HG03521 (cell line): ENCODE measurements at regions not wholly inside any gene's neighbourhood (a gene's known extent, or its start where the extent isn't known, plus 50 kb on each side); places are given as distances from the start of the nearest gene placed in this dataset.
"Not testable (repeated sequence)": the region's sequence is repeated elsewhere in the genome, so short reads cannot be mapped to it uniquely, and the experiment has no call there.

Source experiments
- ATAC-seq: cut with Tn5 transposase; IDR thresholded peaks from one replicate; pipeline ENCODE4 v1.9.1; 2021; ENCODE audit warnings: mild to moderate bottlenecking, moderate library complexity; ENCODE audit not compliant: unreplicated experiment

GRCh38 chr2:128591022-128591860 is 272.6 kb upstream of the HS6ST1 start:
- ATAC-seq: no peak

- no peak for ATAC-seq
Observed at GRCh38 chr2:128591861-128592822, 273.5 kb upstream of the HS6ST1 start.

DNA sequence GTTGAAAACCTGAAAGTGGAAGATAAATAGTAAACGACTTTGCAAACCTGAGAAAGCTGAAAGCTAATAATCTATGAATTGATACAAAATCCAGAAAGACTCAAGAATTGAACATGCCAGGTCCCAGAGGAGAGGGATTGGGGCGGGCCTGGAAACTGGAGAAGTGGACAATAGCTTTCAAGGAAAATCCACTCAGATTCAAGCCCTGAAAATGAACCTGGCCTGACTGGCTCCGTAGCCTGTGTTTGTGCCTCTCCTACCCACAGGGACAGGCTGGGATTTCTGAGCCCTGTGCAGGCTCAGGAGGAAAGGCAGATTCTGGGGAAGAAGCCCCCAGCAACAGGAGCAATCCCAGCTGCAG is 274.8 kb upstream of the HS6ST1 start:
- no peak for ATAC-seq

DNA sequence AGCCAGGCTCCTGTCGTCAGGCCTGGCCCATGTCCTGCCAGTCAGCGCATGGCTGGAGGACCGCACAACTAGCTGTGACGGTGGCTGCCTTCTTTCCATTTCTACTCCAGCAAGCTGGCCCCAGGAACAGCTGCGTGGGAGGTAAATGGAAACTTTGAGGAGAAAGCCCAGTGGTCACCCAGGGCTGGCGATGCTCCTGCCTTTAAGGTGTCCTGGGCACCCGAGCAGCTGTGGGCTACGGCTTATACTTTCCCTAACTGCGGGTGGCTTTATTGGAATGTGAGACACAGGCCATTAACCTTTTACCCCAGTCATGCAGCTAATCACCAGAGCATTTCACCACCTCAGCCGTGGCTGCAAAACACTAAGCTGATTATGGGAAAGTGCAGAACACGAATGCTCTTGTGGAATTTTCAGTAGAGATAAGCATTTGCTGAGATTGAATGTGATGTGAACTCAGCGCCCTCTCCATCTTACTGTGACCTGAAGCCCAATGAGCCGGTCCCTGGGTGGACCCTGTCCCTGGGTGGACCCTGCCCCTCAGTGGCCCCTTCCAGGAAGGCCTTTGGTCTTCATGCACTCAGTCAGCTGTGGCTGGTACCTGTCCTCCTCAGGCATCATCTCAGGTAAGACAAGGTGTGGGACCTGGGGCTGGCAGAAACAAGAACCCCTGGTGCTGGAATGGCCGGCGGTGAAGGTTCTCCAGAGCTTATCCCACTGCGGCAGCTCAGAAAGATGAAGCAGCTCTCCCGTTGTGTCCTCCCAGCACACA is 275.4 kb upstream of the HS6ST1 start:
- no peak for ATAC-seq

DNA sequence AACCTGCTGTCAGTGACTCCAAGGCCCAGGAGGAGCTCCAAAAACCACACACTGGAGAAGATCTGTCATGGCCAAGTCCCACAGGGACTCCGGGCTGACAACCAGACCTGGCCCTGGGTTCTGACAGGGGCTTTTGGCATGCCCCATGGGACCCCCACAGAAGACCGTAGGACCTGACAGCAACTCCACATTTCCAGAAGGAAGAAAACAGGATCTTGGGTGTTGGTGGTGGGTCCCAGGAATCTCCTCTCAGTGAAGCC is 275.9 kb upstream of the HS6ST1 start:
- no peak for ATAC-seq

DNA sequence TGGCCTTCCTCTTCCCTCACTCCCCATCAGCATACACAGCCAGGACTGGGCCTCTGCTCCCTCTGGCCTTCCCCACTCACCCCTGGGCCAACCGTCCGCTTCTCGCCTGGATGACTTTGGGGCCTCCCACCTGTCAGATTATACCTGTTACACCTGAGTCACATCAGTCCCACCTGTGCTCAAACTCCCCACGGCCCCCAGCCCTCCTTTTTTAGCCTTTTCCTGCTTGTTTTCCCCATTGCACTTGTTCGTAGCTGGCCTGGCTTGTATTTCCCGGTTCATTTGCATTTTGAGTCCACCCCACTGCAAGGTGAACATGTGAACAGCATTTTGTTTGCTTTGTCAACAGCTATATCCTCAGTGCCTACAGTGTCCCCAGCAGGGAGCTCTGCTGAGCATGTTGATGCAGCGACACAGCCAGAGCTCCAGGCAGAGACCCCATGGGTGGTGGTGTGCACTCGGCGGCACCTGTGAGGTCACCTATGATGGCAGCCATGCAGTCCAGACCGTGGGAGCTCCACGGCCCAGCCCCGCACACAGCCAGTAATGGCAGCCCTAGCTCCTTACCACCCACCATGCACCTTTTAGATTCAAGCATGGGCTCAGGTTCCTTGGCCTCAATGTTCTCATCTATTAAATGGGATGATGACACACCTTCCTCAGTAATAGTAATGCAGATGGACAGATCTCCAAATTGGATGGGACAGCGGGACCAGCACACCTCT is 276.4 kb upstream of the HS6ST1 start:
- ATAC-seq: no peak

DNA sequence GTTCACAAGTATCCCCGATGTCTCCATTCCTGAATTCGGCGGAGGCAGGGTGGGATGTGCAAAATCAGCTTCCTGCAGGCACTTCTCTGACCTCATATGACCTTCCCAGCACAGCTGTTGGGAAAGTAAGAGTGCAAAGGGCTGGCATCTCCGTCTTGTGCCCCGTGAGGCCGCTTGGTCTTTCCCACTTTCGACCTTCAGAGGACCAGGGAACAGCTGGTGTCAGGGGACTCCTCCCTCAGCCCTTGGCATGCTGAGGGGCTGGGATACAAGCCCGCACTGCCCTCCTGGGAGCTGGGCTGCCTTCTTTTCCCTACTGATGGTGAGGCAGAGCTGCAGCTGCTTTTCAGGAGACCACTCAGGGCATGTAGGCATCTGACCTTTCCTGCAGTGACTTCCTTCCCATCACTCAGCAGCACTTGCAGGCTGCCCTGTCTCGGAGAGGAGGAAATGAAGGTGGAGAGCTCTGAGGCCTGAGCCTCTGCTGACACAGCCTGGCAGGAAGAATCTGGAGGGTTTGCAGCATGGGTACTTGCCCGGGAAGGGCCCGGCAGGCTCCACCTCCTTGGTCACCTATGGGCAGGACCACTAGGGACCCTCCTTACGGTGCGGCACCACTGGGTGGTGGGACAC is 277.2 kb upstream of the HS6ST1 start:
- no peak for ATAC-seq

DNA sequence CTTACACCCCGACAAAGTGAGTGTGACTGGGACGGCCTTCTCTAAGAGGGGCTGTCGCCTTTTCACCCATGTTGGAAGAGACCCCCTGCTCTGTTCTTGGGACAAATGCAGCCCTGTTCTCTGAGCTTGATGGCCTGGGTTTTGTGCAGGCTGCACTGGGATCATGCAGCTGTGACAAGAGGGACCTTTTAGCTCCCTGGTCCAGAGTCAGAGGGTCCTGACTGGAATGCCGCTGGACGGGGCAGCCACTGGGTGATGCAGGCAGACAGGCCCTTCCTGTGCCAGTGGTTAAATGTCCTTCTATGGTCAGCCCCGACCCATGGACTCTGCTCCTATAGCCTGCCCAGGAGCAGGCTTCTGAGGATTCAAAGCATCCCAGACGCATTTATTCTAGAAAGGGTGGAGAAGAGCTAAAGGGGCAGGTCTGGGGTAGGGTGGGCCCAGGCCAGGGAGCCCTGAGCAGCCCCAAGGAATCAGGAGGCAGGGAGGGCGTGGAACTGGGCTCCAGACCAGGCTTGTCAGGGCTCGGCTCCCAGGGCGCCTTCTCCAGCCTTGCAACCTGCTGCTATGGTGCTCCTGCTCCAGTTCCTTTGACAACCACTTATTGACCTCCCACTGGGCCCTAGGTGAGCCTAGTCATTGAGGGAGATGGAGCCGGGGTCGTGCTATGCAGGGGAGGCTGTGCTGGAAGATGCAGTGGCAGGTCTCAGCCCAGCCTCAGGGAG is 277.9 kb upstream of the HS6ST1 start:
- no peak for ATAC-seq

DNA sequence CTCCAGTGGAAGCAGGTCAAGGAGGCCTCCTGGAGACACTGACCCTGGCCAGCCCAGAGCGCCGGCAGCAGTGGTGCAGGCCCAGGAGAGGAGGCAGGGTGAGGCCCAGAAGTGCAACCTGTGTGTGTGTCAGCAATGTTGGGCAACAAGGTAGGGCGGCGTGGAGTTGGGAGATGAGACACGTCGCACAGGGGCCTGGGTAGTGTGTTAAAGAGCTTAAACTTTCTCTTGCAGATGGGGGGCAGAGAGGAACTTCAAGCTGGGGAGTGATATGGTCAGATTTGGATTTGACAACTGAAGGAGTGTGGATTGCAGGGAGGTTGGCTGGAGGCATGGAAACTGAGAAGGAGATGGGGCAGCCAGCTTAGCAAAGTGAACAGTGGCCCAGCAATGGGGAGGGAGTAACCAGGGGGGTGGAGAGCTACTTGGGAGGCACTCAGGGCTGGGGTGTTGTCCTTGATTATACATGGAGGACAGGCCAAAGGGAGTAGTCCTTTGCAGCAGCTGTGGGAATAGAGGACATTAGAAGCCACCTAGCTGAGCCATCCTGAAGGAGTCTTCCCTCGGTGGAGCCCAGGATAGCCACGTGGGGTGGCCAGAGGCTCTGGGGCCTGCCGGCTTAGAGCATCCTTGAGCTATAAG is 278.6 kb upstream of the HS6ST1 start:
- ATAC-seq: no peak

DNA sequence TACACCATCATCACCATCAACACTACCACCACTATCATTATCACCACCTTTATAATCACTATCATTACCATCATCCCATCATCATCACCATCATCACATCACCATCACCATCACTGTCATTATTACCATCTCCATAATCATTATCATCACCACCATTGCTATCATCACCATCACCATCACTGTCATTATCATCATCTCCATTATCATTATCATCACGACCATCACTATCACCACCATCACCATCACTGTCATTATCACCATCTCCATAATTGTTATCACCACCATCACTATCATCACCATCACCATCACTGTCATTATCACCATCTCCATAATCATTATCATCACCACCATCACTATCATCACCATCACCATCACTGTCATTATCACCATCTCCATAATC is 279.6 kb upstream of the HS6ST1 start:
- not testable (repeated sequence) for ATAC-seq

GRCh38 chr2:128598862-128599441 is 280.3 kb upstream of the HS6ST1 start:
- no peak for ATAC-seq

DNA sequence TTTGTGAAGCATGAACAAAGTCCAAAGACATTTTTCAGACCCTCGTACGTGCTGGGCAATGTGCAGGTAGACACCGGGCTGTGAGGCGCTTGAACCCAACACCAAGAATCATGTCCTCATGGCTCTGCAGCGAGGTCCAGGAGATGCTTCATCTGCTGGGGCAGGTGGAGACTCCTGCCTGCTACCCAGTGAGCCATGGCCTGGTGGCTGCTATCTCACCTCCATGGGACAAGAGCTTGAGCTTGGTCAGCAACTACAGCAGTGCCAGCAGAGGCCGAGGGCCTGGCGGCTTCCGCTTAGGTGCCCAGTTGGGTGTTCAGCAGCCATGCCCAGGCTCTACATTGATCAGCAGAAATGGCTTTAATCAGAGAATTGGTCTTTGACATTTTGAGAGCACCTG is 281.0 kb upstream of the HS6ST1 start:
- ATAC-seq: no peak

- no peak for ATAC-seq
Observed at GRCh38 chr2:128600581-128601297, 282.1 kb upstream of the HS6ST1 start.

DNA sequence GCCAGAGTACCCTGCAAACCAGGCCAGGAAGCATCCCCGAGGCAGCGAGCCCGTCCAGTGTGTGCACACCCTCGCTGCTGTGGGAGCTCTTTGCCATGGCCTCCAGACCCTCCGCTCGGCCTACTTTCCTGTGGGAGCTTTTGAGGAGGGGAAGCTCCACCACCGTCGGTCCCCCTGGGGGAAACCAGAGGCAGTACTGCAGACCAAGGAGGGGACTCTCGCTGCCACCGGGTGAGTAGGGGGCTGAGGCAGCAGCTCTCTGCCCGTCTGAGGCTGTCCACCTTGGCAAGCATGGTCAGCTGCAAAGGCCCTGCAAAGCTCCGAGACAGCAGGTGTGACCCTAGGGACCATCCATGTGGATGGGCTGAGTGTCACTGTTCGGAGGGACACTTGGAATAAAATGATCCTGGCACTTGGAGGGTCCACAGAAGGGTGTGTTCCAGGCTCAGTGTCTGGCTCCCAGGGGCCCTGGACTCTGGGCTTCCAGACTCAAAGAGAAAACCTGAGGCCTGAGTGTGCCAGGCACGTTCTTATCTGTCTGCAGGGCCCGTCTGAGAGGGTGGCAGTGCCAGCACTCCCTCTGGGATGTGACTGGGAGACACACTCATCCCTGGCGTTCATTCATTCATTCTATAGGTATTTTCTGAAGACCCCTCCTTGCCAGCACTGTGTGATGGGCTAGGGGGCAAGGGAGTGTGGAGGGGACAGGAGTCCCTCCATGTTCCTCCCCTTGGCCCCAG is 282.8 kb upstream of the HS6ST1 start:
- no peak for ATAC-seq

- ATAC-seq: no peak
Observed at GRCh38 chr2:128602038-128602698, 283.5 kb upstream of the HS6ST1 start.

GRCh38 chr2:128602699-128603101 is 284.0 kb upstream of the HS6ST1 start:
- no peak for ATAC-seq

DNA sequence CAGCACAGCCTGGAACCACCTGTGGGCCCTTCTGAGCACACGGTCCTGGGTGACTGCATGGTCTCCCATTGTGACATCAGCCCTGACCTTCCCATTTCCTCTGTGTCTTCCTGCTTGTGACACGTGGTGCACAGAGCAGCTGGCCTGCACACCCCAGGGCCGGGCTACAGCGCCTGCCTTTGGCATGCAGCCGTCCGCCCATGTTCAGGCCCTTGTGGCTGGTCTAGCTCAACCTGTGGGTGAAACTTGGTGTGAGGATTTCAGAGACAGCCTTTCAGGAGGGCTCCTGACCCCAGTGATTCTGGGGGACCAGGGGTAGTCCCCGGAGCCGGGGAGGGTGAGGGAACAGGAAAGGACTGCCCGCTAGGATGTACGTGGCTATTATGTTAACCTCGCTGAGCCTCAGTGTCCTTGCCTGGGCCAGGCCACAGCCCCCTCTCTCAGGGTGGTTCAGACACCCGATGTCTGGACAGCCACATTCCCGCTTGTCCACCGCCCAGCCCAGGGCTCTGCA is 284.8 kb upstream of the HS6ST1 start:
- ATAC-seq: no peak
